HG02798 (cell line): ENCODE measurements at regions not wholly inside any gene's neighbourhood (a gene's known extent, or its start where the extent isn't known, plus 50 kb on each side); places are given as distances from the start of the nearest gene placed in this dataset.

Source experiments
- ATAC-seq: cut with Tn5 transposase; IDR thresholded peaks from one replicate; pipeline ENCODE4 v1.9.1; 2021; ENCODE audit warnings: mild to moderate bottlenecking; ENCODE audit not compliant: unreplicated experiment, poor library complexity

DNA sequence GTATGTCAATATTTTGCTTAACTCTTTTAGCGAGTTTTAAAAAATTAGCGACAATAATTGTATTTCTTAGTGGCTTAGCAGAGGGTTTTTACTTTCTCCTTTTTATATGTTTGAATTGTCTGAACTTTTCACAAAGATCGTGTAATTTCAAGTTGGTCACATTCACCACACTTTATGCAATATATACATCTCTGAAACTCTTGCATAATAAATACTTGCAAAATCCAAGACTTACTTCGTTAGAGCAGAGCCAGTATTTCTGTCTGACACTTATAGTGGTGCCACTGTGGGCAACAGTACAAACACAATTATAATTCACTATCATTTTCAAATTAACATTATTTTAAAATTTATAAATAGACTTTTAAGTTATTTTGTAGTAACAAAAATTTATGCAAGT is 62.0 kb downstream of the SUCNR1 start:
- ATAC-seq: no peak

DNA sequence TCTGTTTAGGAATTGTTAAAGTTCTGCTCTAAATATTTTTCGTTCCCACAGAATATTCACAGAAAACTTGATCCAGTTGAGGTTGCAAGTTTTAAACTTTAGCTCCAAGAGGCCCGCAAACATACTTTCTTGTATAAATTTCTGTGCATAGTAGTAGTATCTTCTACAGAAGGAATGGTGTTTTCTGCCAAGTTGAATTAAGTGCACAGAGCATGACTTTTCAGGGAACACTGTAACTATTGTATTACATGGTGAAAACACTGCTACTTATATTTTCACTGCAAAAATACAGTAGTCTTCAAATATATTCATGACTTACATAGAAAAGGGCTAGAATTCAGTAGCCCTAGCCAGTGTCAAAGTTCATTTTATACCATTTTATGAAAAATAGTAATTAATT is 67.0 kb downstream of the SUCNR1 start:
- ATAC-seq: no peak

- ATAC-seq: no peak
Measured at GRCh38 chr3:151943539-151943938, 70.1 kb downstream of the SUCNR1 start.

DNA sequence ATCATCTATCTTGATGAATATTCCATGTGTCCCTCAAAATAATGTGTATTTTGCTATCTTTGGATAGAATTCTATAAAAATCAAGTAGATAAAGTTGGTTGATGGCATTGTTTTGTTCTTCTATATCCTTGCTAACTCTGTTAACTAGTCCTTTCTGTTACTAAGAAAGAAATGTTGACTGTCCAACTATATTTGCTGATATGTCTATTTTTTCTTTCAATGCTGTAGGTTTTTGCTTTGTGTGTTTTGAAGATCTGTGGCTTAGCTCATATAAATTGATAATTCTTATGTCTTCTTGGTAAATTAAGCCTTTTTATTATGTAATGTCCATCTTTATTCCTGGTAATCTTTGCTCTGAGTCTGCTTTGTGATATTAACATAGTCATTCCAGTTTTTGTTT is 70.9 kb downstream of the SUCNR1 start:
- no peak for ATAC-seq

DNA sequence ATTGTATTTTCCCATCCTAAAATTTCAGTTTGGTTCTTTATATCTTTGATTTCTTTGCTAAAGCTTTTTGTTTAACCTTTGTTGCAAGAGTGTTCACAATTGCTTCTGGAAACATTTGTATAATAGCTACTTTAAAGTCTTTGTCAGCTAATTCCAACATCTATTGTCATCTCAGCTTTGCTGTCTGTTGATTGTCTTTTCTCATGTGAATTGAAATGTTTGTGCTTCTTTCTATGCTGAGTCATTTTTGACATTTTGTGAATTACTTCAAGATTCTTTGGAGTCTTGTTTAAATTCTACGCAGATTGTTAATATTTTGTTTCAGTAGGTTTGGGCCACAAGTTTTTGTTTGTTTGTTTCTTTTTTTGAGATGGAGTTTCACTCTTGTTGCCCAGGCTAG is 73.2 kb downstream of the SUCNR1 start:
- no peak for ATAC-seq

GRCh38 chr3:151949706-151950105 is 76.3 kb downstream of the SUCNR1 start:
- no peak for ATAC-seq

- no peak for ATAC-seq
Measured at GRCh38 chr3:151955356-151955755, 81.9 kb downstream of the SUCNR1 start.

DNA sequence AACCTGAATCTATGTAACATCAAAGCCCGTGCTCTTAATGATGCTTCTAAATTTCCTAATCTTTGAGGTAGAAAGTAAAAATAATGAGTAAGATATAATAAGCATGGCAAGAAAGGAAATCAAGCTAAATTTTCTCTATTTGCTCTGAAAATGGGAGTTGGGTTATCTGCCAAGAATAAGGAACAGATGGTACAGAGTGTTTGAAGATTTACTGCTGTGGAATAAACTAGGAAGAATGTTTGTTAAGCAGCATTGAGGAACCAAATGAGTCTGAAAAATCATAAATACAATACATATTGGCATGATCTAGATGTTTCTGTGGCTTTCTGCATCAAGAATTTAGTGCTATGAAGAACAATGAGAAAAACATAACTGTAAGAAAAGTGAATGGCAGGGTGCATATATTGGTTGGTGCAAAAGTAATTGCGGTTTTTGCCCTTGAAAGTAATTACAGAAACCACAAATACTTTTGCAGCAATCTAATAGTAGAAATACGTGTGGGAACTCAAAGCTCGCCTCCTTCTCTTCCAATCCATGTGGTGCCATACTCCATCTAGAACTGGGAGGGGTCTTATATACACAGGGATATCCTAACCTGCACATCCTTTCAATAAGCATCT is 87.6 kb downstream of the SUCNR1 start:
- ATAC-seq: no peak

DNA sequence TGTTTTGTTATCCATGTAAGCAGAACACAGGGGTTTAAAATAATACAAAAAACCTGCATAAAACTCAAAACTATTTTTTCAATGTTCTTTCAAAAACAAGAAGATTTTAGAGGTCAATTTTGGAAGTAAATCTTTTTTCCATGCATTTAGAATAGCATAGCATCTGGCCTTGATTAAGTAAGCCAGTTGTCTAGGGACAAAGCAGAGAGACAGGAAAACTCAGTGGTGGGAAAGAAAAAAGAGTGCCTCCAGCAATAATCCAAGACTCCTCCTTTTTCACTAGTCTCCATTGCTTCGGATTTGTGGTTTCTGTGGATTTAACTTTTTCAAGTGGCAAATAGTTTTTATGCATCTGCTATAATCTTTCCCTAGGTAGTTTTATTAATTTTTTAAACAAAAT is 88.9 kb downstream of the SUCNR1 start:
- no peak for ATAC-seq

DNA sequence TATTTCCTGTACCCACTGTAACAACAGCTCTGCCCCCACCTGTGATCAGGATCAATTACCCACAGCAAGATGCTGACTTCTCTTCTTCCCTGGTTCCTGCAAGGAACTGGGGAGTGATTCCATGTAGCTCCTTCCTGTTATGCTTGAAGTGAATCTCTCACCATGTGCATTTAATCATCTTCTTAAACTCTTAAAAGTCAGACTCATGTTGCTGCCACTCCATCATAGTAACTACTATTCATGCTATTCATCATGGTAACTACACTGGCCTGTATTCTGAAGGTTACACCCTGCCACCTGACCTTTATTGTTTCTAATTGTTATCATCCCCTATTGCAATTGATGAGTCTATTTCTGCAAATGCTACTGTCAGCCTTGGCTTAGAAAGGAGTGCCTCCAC is 89.5 kb downstream of the SUCNR1 start:
- ATAC-seq: no peak

- no peak for ATAC-seq
Measured at GRCh38 chr3:151964743-151965142, 91.3 kb downstream of the SUCNR1 start.

- no peak for ATAC-seq
Measured at GRCh38 chr3:151969026-151969642, 95.7 kb downstream of the SUCNR1 start.

- ATAC-seq: no peak
Measured at GRCh38 chr3:151971814-151972579, 98.6 kb downstream of the SUCNR1 start.

- no peak for ATAC-seq
Measured at GRCh38 chr3:151974067-151974466, 100.6 kb downstream of the SUCNR1 start.

DNA sequence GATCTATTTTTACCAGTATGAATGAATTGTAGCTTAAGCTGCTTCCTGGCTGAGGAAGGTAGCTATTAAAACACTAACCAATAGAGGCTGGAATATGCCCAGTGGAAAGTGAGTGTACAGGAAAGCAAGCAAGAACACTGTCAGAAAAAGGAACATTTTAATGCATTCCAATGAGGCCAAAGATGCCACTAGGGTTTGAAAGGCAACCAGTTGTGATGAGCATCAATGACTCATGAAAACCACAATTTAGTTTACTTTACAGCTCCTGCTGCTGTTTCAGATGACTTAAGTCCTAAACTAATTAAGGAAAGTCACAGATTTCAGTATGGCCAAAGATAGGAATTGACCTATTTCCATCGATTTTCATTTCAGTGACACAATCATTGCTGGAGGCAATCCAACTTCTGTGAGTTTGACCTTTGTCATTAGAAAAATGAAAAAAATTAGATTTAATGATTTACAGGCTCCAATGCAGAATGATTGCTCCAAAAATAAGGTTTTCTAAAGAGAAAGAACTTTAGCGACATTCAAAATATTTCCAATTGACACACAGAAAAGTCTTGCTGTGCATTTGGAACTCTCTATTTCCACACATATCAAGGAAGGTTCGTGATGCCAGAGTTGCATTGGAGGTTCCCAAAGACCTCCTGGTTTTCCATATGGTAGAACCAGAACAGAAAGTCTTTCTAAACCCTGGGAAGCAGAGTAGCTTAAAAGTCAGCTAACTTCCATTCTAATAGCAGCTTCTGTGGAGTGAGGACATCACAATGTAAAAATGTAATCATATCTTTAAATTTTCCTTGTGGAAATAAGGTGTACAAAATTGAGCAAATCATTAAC is 103.0 kb downstream of the SUCNR1 start:
- ATAC-seq: no peak

- no peak for ATAC-seq
Measured at GRCh38 chr3:151979906-151980305, 106.5 kb downstream of the SUCNR1 start.

DNA sequence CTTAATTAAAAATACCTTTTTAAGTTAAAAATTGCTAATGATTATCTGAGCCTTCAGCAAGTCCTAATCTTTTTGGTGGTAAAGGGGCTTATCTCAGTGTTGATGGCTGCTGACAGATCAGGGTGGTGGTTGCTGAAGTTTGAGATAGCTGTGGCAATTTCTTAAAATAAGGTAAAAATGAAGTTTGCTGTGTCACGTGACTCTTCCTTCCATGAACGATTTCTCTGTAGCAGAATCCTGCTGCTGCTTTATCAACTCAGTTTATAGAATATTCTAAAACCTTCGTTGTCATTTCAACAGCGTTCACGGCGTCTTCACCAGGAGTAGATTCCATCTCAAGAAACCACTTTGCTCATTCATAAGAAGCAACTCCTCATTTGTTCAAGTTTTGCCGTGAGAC is 110.1 kb downstream of the SUCNR1 start:
- ATAC-seq: no peak

- no peak for ATAC-seq
Measured at GRCh38 chr3:151985787-151986430, 112.5 kb downstream of the SUCNR1 start.

DNA sequence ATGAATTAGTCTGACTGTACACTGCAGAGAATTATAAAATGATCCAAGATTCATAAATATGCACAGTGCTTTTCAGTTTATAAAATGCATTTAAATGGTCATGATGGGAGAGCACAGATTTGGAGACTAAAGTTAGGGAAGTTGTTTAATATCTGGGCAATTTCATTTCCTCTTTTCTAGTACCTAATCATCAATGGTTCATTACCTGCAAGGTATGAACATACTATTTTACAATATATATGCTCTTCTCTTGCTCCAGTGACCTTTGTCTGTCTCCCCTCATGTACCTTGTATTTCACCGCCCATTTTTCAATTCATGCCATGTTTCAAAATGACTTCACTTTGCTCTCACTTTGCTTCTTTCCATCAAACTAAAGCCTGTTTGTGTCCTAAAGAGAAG is 114.5 kb downstream of the SUCNR1 start:
- ATAC-seq: no peak

DNA sequence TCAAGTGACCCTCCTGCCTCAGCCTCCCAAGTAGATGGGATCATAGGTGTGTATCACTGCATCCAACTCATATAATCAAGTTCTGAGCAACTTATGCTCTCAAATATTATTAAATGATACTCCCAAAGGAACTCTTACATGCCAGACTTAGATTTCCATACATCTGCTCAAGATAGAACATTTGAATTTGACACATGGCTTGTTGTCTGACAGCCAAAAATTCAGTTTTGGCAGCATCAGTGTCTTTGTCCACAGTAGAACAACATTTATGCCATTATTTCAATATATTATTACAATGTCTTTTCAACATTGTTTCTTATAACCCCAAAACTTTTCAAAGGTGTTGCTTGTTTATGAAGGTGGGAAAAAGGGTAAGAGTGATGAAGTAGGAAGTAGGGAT is 116.2 kb downstream of the SUCNR1 start:
- no peak for ATAC-seq
